H1 (cell line): ENCODE measurements at regions not wholly inside any gene's neighbourhood (a gene's known extent, or its start where the extent isn't known, plus 50 kb on each side); places are given as distances from the start of the nearest gene placed in this dataset.

Experiments used
- CTCF ChIA-PET: fragments of 300-600 bp; sonication (Branson Sonifier 250); formaldehyde crosslinking; loops from one replicate; lab custom pipeline; 2021; ENCODE audit not compliant: partially characterized antibody; lab: Charles Lee
- POLR2A ChIA-PET: fragments of 300-600 bp; sonication (Branson Sonifier 250); formaldehyde crosslinking; loops from one replicate; lab custom pipeline; 2021; ENCODE audit warnings: inconsistent platforms; ENCODE audit not compliant: partially characterized antibody; lab: Charles Lee
- DNase-seq, 2 experiments: peaks; one replicate each; pipeline versions ENCODE4 v3.0.0 to v3.0.0-alpha.2; 2010 to 2022; ENCODE audit warnings: low spot score in 2 of 2, low read depth in 1 of 2, mixed read lengths in 1 of 2
- FAIRE-seq: peaks from 2 replicates; lab custom pipeline; 2011; peaks lifted over from hg19 to GRCh38; lab: Jason Lieb, UNC
- H2AFZ ChIP-seq: 2 replicates; pipeline ENCODE4 v1.8.1; 2012; ENCODE audit warnings: low read length, inconsistent platforms
- H2AK5ac ChIP-seq: 2 replicates; pipeline ENCODE4 v1.6.1; 2013; ENCODE audit warnings: low read depth, low read length
- H2BK120ac ChIP-seq: replicated peaks from 2 replicates; pipeline ENCODE3; 2013; ENCODE audit warnings: low read depth, low read length, inconsistent platforms
- H2BK12ac ChIP-seq: 2 replicates; pipeline ENCODE4 v1.6.1; 2013; ENCODE audit warnings: low read depth, low read length
- H2BK15ac ChIP-seq: 2 replicates; pipeline ENCODE4 v1.6.1; 2013; ENCODE audit warnings: low read length
- H2BK20ac ChIP-seq: 2 replicates; pipeline ENCODE4 v1.6.1; 2013; ENCODE audit warnings: low read length
- H2BK5ac ChIP-seq: 2 replicates; pipeline ENCODE4 v1.6.1; 2013; ENCODE audit warnings: low read depth, low read length
- H3K14ac ChIP-seq: 2 replicates; pipeline ENCODE4 v1.6.1; 2013; ENCODE audit warnings: inconsistent platforms; ENCODE audit not compliant: insufficient read length
- H3K18ac ChIP-seq: 2 replicates; pipeline ENCODE4 v1.6.1; 2013; ENCODE audit warnings: low read length; ENCODE audit errors: extremely low read depth
- H3K23ac ChIP-seq: 2 replicates; pipeline ENCODE4 v1.6.1; 2013; ENCODE audit warnings: inconsistent platforms; ENCODE audit not compliant: insufficient read length
- H3K23me2 ChIP-seq: 2 replicates; pipeline ENCODE4 v1.6.1; 2013; ENCODE audit warnings: low read depth, low read length
- H3K27ac ChIP-seq: 2 replicates; pipeline ENCODE4 v1.6.1; 2011; ENCODE audit warnings: low read depth, low read length, inconsistent platforms
- H3K27me3 ChIP-seq, 4 experiments: replicated peaks in 1 of 4; 1 replicate in 1 of 4; 2 replicates in 3 of 4; pipeline versions ENCODE4 v1.6.1 to v1.8.1; 2011 to 2013; ENCODE audit warnings: low read length in 3 of 4, mild to moderate bottlenecking in 3 of 4, inconsistent platforms in 2 of 4, mixed read lengths in 2 of 4, moderate library complexity in 1 of 4; ENCODE audit not compliant: control insufficient read depth in 3 of 4, insufficient read depth in 3 of 4; ENCODE audit errors: extremely low read depth in 1 of 4
- H3K36me3 ChIP-seq, 4 experiments: 2 replicates each; pipeline versions ENCODE4 v1.6.1 to v1.8.1; 2011 to 2013; ENCODE audit warnings: mild to moderate bottlenecking in 4 of 4, low read length in 3 of 4, moderate library complexity in 2 of 4, control low read depth in 1 of 4, inconsistent platforms in 1 of 4; ENCODE audit not compliant: insufficient read depth in 4 of 4, control insufficient read depth in 2 of 4
- H3K4ac ChIP-seq: replicated peaks from 2 replicates; pipeline ENCODE3; 2013; ENCODE audit warnings: low read length, low read depth, mixed read lengths, inconsistent platforms; ENCODE audit not compliant: insufficient read length
- H3K4me1 ChIP-seq, 4 experiments: replicated peaks in 1 of 4; 1 replicate in 1 of 4; 2 replicates in 3 of 4; pipeline versions ENCODE4 v1.6.1 to v1.8.1; 2011 to 2013; ENCODE audit warnings: low read length in 3 of 4, inconsistent platforms in 2 of 4, mixed read lengths in 1 of 4; ENCODE audit not compliant: insufficient read depth in 4 of 4, control insufficient read depth in 3 of 4
- H3K4me2 ChIP-seq, 2 experiments: 2 replicates each; pipeline versions ENCODE4 v1.6.1 to v1.8.1; 2011 to 2013; ENCODE audit warnings: low read depth in 2 of 2, low read length in 2 of 2, control low read depth in 1 of 2, inconsistent platforms in 1 of 2, mild to moderate bottlenecking in 1 of 2; ENCODE audit not compliant: insufficient read depth in 1 of 2
- H3K4me3 ChIP-seq, 4 experiments: fragments of 200-600, 300-600 bp in 1 of 4; sonication (generic), shearing (Covaris generic), sonication (Bioruptor Twin) in 1 of 4; 2 replicates each; pipeline versions ENCODE4 v1.5.1 to v1.8.1; 2011 to 2016; ENCODE audit warnings: low read length in 4 of 4, low read depth in 3 of 4, control low read depth in 2 of 4, inconsistent platforms in 2 of 4, mild to moderate bottlenecking in 2 of 4, mixed read lengths in 1 of 4, moderate library complexity in 1 of 4; ENCODE audit not compliant: insufficient read depth in 2 of 4; ENCODE audit errors: extremely low read depth in 1 of 4
- H3K56ac ChIP-seq: replicated peaks from 2 replicates; pipeline ENCODE3; 2013; ENCODE audit warnings: low read depth, mild to moderate bottlenecking, mixed read lengths, low read length, inconsistent platforms; ENCODE audit not compliant: insufficient read length
- H3K79me1 ChIP-seq: 2 replicates; pipeline ENCODE4 v1.6.1; 2013; ENCODE audit warnings: low read depth, low read length, control low read depth
- H3K79me2 ChIP-seq, 2 experiments: 2 replicates each; pipeline versions ENCODE4 v1.6.1 to v1.8.1; 2012 to 2013; ENCODE audit warnings: low read length in 2 of 2, mild to moderate bottlenecking in 2 of 2, inconsistent platforms in 1 of 2; ENCODE audit not compliant: insufficient read depth in 2 of 2, control insufficient read depth in 1 of 2
- H3K9ac ChIP-seq, 4 experiments: replicated peaks in 1 of 4; 1 replicate in 1 of 4; 2 replicates in 3 of 4; pipeline versions ENCODE4 v1.6.1 to v1.8.1; 2011 to 2013; ENCODE audit warnings: low read depth in 3 of 4, low read length in 3 of 4, control low read depth in 2 of 4, mild to moderate bottlenecking in 2 of 4, moderate library complexity in 2 of 4, inconsistent platforms in 1 of 4; ENCODE audit errors: extremely low read depth in 1 of 4
- H3K9me3 ChIP-seq, 2 experiments: 2 replicates each; pipeline versions ENCODE4 v1.6.1 to v1.8.1; 2012 to 2013; ENCODE audit warnings: mild to moderate bottlenecking in 2 of 2, moderate library complexity in 2 of 2, control low read depth in 1 of 2, inconsistent platforms in 1 of 2, low read depth in 1 of 2, low read length in 1 of 2, mixed read lengths in 1 of 2; ENCODE audit not compliant: insufficient read depth in 2 of 2
- H4K20me1 ChIP-seq, 2 experiments: replicated peaks in 1 of 2; 2 replicates each; pipeline versions ENCODE3 to v1.8.1; 2011 to 2013; ENCODE audit warnings: inconsistent platforms in 2 of 2, low read length in 2 of 2, mild to moderate bottlenecking in 1 of 2; ENCODE audit not compliant: insufficient read depth in 2 of 2, control insufficient read depth in 1 of 2
- H4K5ac ChIP-seq: 2 replicates; pipeline ENCODE4 v1.6.1; 2013; ENCODE audit warnings: low read length, low read depth, mixed read lengths, inconsistent platforms; ENCODE audit not compliant: insufficient read length
- H4K8ac ChIP-seq: 2 replicates; pipeline ENCODE4 v1.8.0; 2013; ENCODE audit warnings: mild to moderate bottlenecking, moderate library complexity, low read length, inconsistent platforms; ENCODE audit not compliant: insufficient read depth; ENCODE audit errors: extremely low read depth
- H4K91ac ChIP-seq: replicated peaks from 2 replicates; pipeline ENCODE3; 2013; ENCODE audit warnings: low read length, mixed read lengths, inconsistent platforms; ENCODE audit not compliant: insufficient read length
- ASH2L ChIP-seq: fragments of 200-600, 300-600 bp; sonication (generic); IDR thresholded peaks from one replicate; pipeline ENCODE4 v1.7.1; 2017; ENCODE audit warnings: low read length
- CBX8 ChIP-seq: fragments of 300-800, 300-1000 bp; sonication (generic); IDR thresholded peaks from 2 replicates; pipeline ENCODE4 v1.7.1; 2016; ENCODE audit warnings: low read depth, low read length, borderline replicate concordance
- CHD1 ChIP-seq: IDR thresholded peaks from 2 replicates; pipeline ENCODE4 v1.6.1; 2012; ENCODE audit warnings: low read depth, low read length, improper control_type of control experiment
- EGR1 ChIP-seq: IDR thresholded peaks from 2 replicates; pipeline ENCODE4 v1.6.1; 2011; ENCODE audit warnings: low read depth, low read length, borderline replicate concordance
- EZH2 ChIP-seq: fragments of 200-600 bp; sonication (generic); IDR thresholded peaks from 2 replicates; pipeline ENCODE4 v1.7.1; 2012; ENCODE audit warnings: low read depth, mild to moderate bottlenecking, moderate library complexity, low read length, inconsistent platforms; ENCODE audit not compliant: severe bottlenecking
- JUND ChIP-seq: IDR thresholded peaks from 2 replicates; pipeline ENCODE4 v1.6.1; 2011; ENCODE audit warnings: mild to moderate bottlenecking, improper control_type of control experiment, low read length
- RAD21 ChIP-seq, 2 experiments: IDR thresholded peaks in 1 of 2; conservative IDR thresholded peaks in 1 of 2; 2 replicates each; pipeline ENCODE4 v1.6.1; 2011; ENCODE audit warnings: low read depth in 2 of 2, low read length in 2 of 2, improper control_type of control experiment in 1 of 2, inconsistent platforms in 1 of 2, mild to moderate bottlenecking in 1 of 2, moderate library complexity in 1 of 2
- RFX5 ChIP-seq: IDR thresholded peaks from 2 replicates; pipeline ENCODE4 v1.6.1; 2011; ENCODE audit warnings: low read depth, low read length, improper control_type of control experiment, borderline replicate concordance
- SP1 ChIP-seq: IDR thresholded peaks from 2 replicates; pipeline ENCODE4 v1.6.1; 2011; ENCODE audit warnings: low read depth, low read length
- ZNF274 ChIP-seq: IDR thresholded peaks from 2 replicates; pipeline ENCODE4 v1.7.0; 2012; ENCODE audit warnings: low read length, borderline replicate concordance; ENCODE audit errors: extremely low read depth
- WGBS, 2 experiments: shearing (Covaris generic) in 1 of 2; methylation state at CpG; one replicate each; pipeline versions ENCODE4 v1.1.6 to v1.1.7; 2013 to 2015; ENCODE audit warnings: low lambda C conversion rate in 2 of 2, mixed read lengths in 2 of 2, inconsistent platforms in 1 of 2, low coverage in 1 of 2, missing lambda C conversion rate in 1 of 2; ENCODE audit not compliant: insufficient replicate concordance in 2 of 2, insufficient coverage in 1 of 2, insufficient read length in 1 of 2; ENCODE audit errors: extremely low coverage in 1 of 2, missing lambda C conversion rate in 1 of 2; 5-methylcytosine and 5-hydroxymethylcytosine counted together

- no peaks in the 10 kb centered on the region for H4K20me1 ChIP-seq
- H2BK15ac ChIP-seq, result no peak overlapping the region
- H3K36me3 ChIP-seq, result no peaks in the 10 kb centered on the region
- H3K56ac ChIP-seq, result no peak overlapping the region
- H3K27me3 ChIP-seq, result no peaks in the 10 kb centered on the region
- FAIRE-seq (no peak), DNase-seq (no peak)
- H3K4me3 ChIP-seq, result no peak overlapping the region
- ChIA-PET CTCF (interaction anchor here (0.5 to 0.8 kb wide), 2 partner anchors 47 to 233 kb away, joined by 3 read pairs; no protein-coding TSS in a partner anchor), POLR2A (no interaction called here)
- no peak overlapping the region for H3K23ac ChIP-seq
- no peak overlapping the region for H2AK5ac ChIP-seq
- TF ChIP-seq RAD21 (IDR thresholded peaks at IDR 0.05 in 1 of 2, conservative IDR thresholded peaks at IDR 0.05 in 1 of 2; ENCODE audit: low read depth in 2 of 2, low read length in 2 of 2) (no peak), CBX8 (no peak), ASH2L (no peak), RFX5 (no peak), CHD1 (no peak), SP1 (no peak), JUND (no peak), EGR1 (no peak), EZH2 (no peak), ZNF274 (no peak)
- no peak overlapping the region for H2BK5ac ChIP-seq
- no peak overlapping the region for H3K4ac ChIP-seq
- H3K18ac ChIP-seq, result no peak overlapping the region
- H3K23me2 ChIP-seq, result no peaks in the 10 kb centered on the region
- H4K91ac ChIP-seq, result no peak overlapping the region
- WGBS, 2 experiments, result 88% methylated on average over 2 of the region's 2 CpGs; no CpG with 5 or more reads in 1 of the 2 experiments
- no peak overlapping the region for H2BK12ac ChIP-seq
- H3K4me2 ChIP-seq, result no peak overlapping the region
- no peak overlapping the region for H4K5ac ChIP-seq
- no peak overlapping the region for H3K14ac ChIP-seq
- H3K9me3 ChIP-seq, result no peaks in the 10 kb centered on the region
- no peak overlapping the region for H2AFZ ChIP-seq
- no peaks in the 10 kb centered on the region for H3K79me1 ChIP-seq
- no peak overlapping the region for H3K9ac ChIP-seq
- no peak overlapping the region for H4K8ac ChIP-seq
- H2BK20ac ChIP-seq, result no peak overlapping the region
- H3K79me2 ChIP-seq, result no peaks in the 10 kb centered on the region
- H3K4me1 ChIP-seq, result no peaks in the 10 kb centered on the region
- H2BK120ac ChIP-seq, result no peak overlapping the region
- no peak overlapping the region for H3K27ac ChIP-seq
Measured at GRCh38 chr7:91336106-91336505, 71.9 kb downstream of the FZD1 start.
